GM19099 (cell line): ENCODE measurements at regions not wholly inside any gene's neighbourhood (a gene's known extent, or its start where the extent isn't known, plus 50 kb on each side); places are given as distances from the start of the nearest gene placed in this dataset.

Experiments
- POLR2A ChIP-seq: IDR thresholded peaks from 3 replicates; pipeline ENCODE4 v1.6.1; 2011; ENCODE audit warnings: low read depth; ENCODE audit not compliant: insufficient read length; ENCODE audit errors: extremely low read depth

DNA sequence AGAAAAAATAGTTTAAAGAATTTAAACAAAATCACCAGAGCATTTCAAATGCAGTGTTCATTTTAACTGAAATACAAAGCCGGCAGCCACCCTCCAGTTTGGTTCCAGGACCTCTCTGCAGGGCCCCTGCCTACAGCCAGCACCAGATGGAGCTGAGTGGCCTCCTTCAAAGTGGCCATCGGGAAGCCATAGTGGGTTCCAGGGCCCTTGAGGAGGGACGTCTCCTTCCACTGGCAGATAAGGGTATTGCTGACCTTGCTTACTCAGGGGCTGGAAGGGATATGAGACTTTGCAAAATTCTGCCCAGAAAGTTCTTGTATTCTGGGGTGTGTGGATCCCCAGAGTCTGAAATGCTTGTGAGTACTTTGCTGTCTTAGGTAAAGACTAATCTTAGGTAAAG, 205.2 kb upstream of the APCDD1 start:
- no peak for TF ChIP-seq POLR2A

- no peak for TF ChIP-seq POLR2A
Observed at GRCh38 chr18:10249801-10250200, 204.6 kb upstream of the APCDD1 start.

GRCh38 chr18:10252494-10252893, 201.9 kb upstream of the APCDD1 start:
- no peak for TF ChIP-seq POLR2A

- no peak for TF ChIP-seq POLR2A
Observed at GRCh38 chr18:10252952-10253705, 201.3 kb upstream of the APCDD1 start.

- no peak for TF ChIP-seq POLR2A
Observed at GRCh38 chr18:10258836-10259474, 195.5 kb upstream of the APCDD1 start.

- no peak for TF ChIP-seq POLR2A
Observed at GRCh38 chr18:10259901-10260300, 194.5 kb upstream of the APCDD1 start.

DNA sequence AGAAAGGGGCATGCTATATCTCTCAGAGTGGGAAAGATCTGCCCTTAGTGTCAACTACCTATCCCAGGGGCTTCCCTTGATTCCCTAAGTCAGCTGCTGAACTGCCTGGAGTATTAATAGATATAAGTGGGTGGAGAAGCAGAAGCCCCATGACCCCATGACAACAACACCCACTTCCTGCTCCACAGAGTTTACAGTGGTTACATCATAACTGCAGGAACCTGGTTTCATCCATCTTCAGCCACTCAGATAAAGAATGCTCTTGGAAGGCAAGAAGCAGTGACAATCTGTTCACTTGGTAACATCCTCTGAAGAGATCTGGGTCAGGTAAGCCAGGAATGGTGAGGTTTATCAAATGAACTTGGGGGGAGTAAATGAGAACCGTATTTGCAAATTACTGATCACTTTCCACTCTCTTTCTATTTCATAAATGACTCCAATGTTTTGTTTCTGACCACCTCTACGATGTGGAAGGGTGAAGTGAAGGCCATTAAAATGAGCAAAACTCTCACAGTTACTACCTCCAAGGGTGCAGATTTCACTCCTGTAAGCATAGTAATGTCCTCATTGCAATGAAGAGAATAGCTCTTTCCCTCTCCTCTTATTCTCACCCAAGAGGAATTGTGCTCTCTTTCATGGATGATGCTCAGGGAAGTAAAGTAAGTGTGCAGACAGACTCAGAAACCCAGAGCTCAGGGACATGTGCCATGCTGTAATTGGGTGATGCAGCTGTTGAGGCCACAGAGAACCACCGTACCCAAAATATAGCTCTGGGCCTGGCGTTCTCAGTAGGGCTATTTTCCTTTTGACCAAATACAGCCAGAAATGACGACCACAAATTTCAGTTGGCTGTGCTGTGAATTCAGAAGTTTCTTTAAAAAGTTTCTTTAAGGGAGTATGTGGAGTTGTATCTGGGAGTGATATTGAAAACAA, 192.8 kb upstream of the APCDD1 start:
- no peak for TF ChIP-seq POLR2A

GRCh38 chr18:10262566-10262965, 191.9 kb upstream of the APCDD1 start:
- no peak for TF ChIP-seq POLR2A

- TF ChIP-seq POLR2A, result no peak
Observed at GRCh38 chr18:10264260-10264659, 190.2 kb upstream of the APCDD1 start.

GRCh38 chr18:10265560-10266333, 188.7 kb upstream of the APCDD1 start:
- no peak for TF ChIP-seq POLR2A

- no peak for TF ChIP-seq POLR2A
Observed at GRCh38 chr18:10266334-10266590, 188.2 kb upstream of the APCDD1 start.

GRCh38 chr18:10269261-10269660, 185.2 kb upstream of the APCDD1 start:
- no peak for TF ChIP-seq POLR2A

DNA sequence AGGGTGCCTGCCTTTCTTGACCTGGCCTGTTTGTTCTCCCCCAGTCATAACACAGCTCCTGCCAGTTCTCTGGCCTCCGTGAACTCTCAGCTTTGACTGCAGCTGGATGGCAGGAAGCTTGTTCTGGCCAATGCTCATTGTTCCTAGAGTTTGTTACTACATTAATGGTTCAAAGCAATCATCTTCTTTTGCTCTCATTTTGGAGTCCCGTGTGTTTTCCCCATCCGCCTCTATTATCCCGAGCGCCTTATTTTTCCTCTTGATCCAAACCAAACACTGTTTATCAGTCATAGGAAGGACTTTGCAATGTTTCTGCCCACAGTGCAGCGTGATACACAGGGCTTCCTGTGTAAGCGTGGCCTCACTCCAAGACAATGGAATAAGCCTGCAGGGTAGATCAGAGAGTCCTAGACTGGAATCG, 184.3 kb upstream of the APCDD1 start:
- no peak for TF ChIP-seq POLR2A

GRCh38 chr18:10271481-10271880, 183.0 kb upstream of the APCDD1 start:
- TF ChIP-seq POLR2A, result no peak

DNA sequence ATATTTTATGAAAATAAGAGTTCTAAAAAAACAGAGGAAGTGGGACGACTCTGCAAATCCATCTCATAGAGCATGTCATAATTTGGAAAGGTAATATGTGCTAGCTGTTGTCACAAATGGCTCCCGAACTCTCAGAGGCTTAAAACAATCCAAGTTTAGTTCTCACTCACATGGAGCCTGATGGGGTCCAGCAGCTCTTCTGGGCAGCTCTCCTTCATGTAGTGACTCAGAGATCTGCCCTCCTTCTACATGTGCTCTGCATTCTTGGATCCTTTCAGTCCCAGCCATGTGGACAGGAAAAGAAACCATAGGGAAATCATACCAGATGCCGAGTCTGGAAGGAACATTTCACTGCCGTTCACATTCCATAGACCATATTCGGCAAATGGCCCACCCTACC, 180.1 kb upstream of the APCDD1 start:
- no peak for TF ChIP-seq POLR2A
